ENCODE measurements at regions not wholly inside any gene's neighbourhood (a gene's known extent, or its start where the extent isn't known, plus 50 kb on each side); places are given as distances from the start of the nearest gene placed in this dataset.

DNA sequence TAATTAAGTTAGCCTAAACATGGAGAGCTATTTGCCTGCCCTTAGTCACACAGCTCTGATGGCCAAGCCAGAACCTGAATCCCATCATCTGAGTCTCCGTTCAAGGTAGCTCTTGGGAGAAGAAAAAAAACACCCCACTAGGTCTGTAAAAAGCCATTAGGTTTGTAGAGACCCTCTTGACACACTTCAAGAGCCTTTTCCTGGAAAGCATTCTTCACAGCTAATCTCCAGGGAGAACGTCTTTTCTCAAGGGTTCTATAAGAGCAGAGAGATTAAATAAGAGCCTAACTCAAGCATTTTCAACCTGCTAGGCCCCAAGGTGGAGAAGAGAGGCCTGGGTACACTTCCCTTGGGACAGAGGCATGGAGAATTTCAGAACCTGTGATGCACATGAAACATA lies 61.6 kb upstream of the NAV2 start:
- H3K4me3 ChIP-seq (ENCODE audit: low read depth, low read length) = no peak overlapping the region
- DNase-seq (ENCODE audit: low read depth) = no peak
- TF ChIP-seq, protein P1, sequence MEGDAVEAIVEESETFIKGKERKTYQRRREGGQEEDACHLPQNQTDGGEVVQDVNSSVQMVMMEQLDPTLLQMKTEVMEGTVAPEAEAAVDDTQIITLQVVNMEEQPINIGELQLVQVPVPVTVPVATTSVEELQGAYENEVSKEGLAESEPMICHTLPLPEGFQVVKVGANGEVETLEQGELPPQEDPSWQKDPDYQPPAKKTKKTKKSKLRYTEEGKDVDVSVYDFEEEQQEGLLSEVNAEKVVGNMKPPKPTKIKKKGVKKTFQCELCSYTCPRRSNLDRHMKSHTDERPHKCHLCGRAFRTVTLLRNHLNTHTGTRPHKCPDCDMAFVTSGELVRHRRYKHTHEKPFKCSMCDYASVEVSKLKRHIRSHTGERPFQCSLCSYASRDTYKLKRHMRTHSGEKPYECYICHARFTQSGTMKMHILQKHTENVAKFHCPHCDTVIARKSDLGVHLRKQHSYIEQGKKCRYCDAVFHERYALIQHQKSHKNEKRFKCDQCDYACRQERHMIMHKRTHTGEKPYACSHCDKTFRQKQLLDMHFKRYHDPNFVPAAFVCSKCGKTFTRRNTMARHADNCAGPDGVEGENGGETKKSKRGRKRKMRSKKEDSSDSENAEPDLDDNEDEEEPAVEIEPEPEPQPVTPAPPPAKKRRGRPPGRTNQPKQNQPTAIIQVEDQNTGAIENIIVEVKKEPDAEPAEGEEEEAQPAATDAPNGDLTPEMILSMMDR (IDR thresholded peaks at IDR 0.05; ENCODE audit: low read depth, low read length, missing control alignments) = no peak

DNA sequence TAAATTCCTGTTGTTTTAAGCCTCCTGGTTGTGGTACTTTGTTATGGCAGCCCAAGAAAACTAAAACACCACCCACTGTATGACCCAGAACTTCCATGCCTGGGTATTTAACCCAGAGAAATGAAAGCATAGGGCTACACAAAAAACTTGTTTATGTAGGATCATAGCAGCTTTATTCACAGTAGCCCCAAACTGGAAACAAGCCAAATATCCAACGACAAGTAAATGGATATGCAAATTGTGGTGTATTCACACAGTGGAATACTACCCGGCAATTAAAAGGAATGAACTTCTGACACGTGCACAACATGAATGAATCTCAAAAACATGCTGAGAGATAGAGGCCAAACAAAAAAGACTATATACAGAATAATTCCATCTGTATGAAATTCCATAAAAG lies 62.2 kb upstream of the NAV2 start:
- TF ChIP-seq, protein P1 (IDR thresholded peaks at IDR 0.05; ENCODE audit: low read depth, low read length, missing control alignments) = no peak
- DNase-seq (ENCODE audit: low read depth) = no peak
- no peak overlapping the region for H3K4me3 ChIP-seq (ENCODE audit: low read depth, low read length)

DNA sequence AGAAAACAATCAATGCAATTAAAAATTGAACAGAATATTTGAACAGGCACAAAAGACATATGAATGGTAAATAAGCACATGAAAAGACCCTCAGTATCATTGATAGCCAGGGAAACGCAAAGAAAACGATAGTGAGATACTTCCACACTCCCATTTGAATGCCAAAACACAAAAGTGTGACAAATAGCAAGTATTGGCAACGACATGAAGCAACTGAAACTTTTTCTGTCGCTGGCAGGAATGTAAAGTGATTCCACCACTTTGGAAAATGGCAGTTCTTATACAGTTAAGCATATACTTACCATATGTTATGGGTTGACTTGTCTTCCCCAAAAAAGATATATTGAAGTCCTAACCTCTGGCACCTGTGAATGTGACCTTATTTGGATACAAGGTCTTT lies 62.9 kb upstream of the NAV2 start:
- TF ChIP-seq, protein P1 (IDR thresholded peaks at IDR 0.05; ENCODE audit: low read depth, low read length, missing control alignments) = no peak
- H3K4me3 ChIP-seq (ENCODE audit: low read depth, low read length) = no peak overlapping the region
- no peak for DNase-seq (ENCODE audit: low read depth)

DNA sequence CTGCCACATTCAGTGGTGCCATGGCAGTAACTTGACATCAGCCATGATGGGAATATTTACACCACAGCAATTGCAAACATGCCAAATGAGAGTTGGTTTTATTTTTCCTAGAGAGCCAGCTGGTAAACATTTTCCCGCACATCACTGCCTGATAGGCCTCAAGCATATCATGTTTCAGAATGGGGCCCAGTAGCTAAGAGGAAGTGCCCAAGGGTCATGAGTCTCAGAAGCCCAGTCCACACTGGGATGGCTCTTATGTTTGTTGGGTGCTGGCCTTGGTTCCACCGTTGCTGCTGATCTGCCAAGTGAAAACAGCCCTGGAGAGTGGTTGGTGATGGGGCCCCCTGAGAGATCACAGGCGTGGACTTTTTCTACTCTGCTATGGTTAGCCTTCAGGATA lies 64.3 kb upstream of the NAV2 start:
- TF ChIP-seq, protein P1 (IDR thresholded peaks at IDR 0.05; ENCODE audit: low read depth, low read length, missing control alignments) = no peak
- DNase-seq (ENCODE audit: low read depth) = no peak
- no peak overlapping the region for H3K4me3 ChIP-seq (ENCODE audit: low read depth, low read length)

DNA sequence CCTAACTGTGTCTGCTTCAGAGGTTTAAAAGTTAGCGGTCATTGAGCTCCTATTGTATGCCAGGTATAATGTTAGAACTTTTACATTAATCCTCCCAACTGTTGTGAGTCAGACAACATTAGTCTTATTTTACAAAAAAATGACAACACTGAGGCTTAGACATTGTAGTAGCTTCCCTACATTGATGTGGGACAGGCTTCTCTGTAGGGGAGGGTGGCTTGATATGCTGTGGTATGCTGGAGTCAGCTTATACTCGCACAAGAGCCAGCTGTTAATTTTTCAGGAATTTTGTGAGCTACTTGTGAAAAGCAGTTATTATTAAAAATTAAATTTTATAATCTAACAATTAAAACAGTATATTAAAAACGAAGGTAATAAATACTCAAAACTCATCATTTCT lies 64.8 kb upstream of the NAV2 start:
- H3K4me3 ChIP-seq (ENCODE audit: low read depth, low read length) = no peak overlapping the region
- TF ChIP-seq, protein P1 (IDR thresholded peaks at IDR 0.05; ENCODE audit: low read depth, low read length, missing control alignments) = no peak
- DNase-seq (ENCODE audit: low read depth) = no peak

DNA sequence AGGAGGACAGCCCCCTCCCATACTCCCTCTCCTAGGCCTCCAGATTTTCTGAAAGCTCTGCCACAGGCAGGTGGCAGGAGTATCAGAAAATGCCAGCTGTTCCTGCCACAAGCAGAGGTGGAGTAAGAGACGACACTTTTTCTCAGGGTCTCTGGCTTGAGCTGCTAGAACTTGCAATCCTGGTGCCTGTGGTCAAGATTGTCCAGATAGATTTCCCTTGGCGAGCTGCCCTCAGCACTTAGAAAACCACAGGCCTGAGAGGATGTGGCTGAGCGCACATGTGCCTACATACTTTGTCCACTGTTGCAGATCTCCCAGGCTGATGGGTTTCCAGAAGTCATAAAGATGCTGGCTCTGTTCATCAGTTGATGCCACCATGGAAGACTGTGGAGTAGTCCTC lies 65.7 kb upstream of the NAV2 start:
- DNase-seq (ENCODE audit: low read depth) = no peak
- H3K4me3 ChIP-seq (ENCODE audit: low read depth, low read length) = no peak overlapping the region
- TF ChIP-seq, protein P1 (IDR thresholded peaks at IDR 0.05; ENCODE audit: low read depth, low read length, missing control alignments) = no peak

DNA sequence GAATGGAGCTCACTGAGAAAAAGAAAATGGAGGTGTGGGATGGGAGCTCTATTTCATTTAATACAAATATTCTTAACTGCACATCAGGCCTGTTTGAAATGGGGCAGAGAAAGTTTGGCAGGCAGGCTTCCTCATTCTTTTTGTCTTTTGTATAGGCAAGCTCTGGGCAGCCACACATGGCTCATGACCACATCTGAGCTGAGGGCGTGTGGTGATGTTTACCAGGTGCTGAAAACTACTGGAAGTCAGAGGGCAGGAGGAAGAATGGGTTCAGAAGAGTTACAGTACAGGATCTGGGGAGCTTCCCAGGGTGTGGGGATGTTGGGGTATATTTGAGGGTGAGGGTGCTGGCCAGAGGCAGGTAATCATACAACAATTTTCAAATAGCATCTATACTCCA lies 66.3 kb upstream of the NAV2 start:
- DNase-seq (ENCODE audit: low read depth) = no peak
- TF ChIP-seq, protein P1 (IDR thresholded peaks at IDR 0.05; ENCODE audit: low read depth, low read length, missing control alignments) = no peak
- no peak overlapping the region for H3K4me3 ChIP-seq (ENCODE audit: low read depth, low read length)

Data from GM12864 (cell line).